ENCODE measurements at regions not wholly inside any gene's neighbourhood (a gene's known extent, or its start where the extent isn't known, plus 50 kb on each side); places are given as distances from the start of the nearest gene placed in this dataset.
"Not testable (repeated sequence)": the region's sequence is repeated elsewhere in the genome, so short reads cannot be mapped to it uniquely, and the experiment has no call there.

- Histone ChIP-seq H3K4me1 (no peaks in the 10 kb centered on the region), H3K27me3 (no peaks in the 10 kb centered on the region), H3K36me3 (ENCODE audit: low read depth, missing control alignments) (no peaks in the 10 kb centered on the region), H3K9me3 (no peaks in the 10 kb centered on the region), H3K27ac (no peak overlapping the region), H3K4me3 (no peak overlapping the region)
- WGBS, 2 donors: 64 to 73% methylated on average over 7 to 8 of the region's 8 CpGs
- intact Hi-C loops (cut with DNase I; ENCODE audit: low total_unique reads): no loop called here
- TF ChIP-seq POLR2A (IDR thresholded peaks at IDR 0.05) (no peak), CTCF (IDR thresholded peaks at IDR 0.05) (no peak)
- DNase-seq: peak; percentile 0
Measured at GRCh38 chr12:34406996-34407300, 384.7 kb downstream of the ALG10 start.

- Histone ChIP-seq H3K9me3 (no peaks in the 10 kb centered on the region), H3K27ac (no peak overlapping the region)
- WGBS, 2 donors: 74 to 78% methylated on average over 5 of the region's 5 CpGs
Measured at GRCh38 chr12:34407813-34408212, 385.5 kb downstream of the ALG10 start.

GRCh38 chr12:34431509-34431908 is 409.2 kb downstream of the ALG10 start:
- DNase-seq; intact Hi-C loops (cut with DNase I; ENCODE audit: low total_unique reads); H3K27ac ChIP-seq; H3K36me3 ChIP-seq (ENCODE audit: low read depth, missing control alignments); H3K4me1 ChIP-seq; H3K9me3 ChIP-seq; H3K27me3 ChIP-seq; H3K4me3 ChIP-seq: not testable (repeated sequence)
- WGBS, 2 donors: 58% methylated on average over 4 of the region's 4 CpGs; no CpG with 5 or more reads in 1 of the 2 donors

More at GRCh38 chr12:34407813-34408212, 385.5 kb downstream of the ALG10 start:
- Histone ChIP-seq H3K4me3 (no peak overlapping the region), H3K4me1 (no peaks in the 10 kb centered on the region), H3K36me3 (ENCODE audit: low read depth, missing control alignments) (no peaks in the 10 kb centered on the region), H3K27me3 (no peaks in the 10 kb centered on the region)
- DNase-seq: no peak
- no peak for TF ChIP-seq CTCF (IDR thresholded peaks at IDR 0.05)
- TF ChIP-seq POLR2A (IDR thresholded peaks at IDR 0.05): no peak
- intact Hi-C loops (cut with DNase I; ENCODE audit: low total_unique reads): no loop called here

Small RNAs in the stretch of these regions (small RNA-seq; reads per million reads assigned to genes)
- gene RNA5SP357: 0.28 to 0.55 reads per million in 2 donors

Measured in testis (tissue), 2 donors.